ENCODE measurements at regions not wholly inside any gene's neighbourhood (a gene's known extent, or its start where the extent isn't known, plus 50 kb on each side); places are given as distances from the start of the nearest gene placed in this dataset.
A peak's percentile ranks its signal among the peaks of the same experiment; 100 is the strongest.
"Not testable (repeated sequence)": the region's sequence is repeated elsewhere in the genome, so short reads cannot be mapped to it uniquely, and the experiment has no call there.

- H3K27ac ChIP-seq: no peak overlapping the region
- no peak for TF ChIP-seq CTCF (conservative IDR thresholded peaks at IDR 0.05)
Observed at GRCh38 chr6:132041706-132042105, 90.5 kb upstream of the CCN2 start.

GRCh38 chr6:132028029-132028428, 76.9 kb upstream of the CCN2 start:
- no peak for TF ChIP-seq CTCF (conservative IDR thresholded peaks at IDR 0.05)
- no peak overlapping the region for H3K27ac ChIP-seq

- no peak overlapping the region for H3K27ac ChIP-seq
- no peak for TF ChIP-seq CTCF (conservative IDR thresholded peaks at IDR 0.05)
Observed at GRCh38 chr6:132025468-132025867, 74.3 kb upstream of the CCN2 start.

GRCh38 chr6:132023490-132023889, 72.3 kb upstream of the CCN2 start:
- H3K27ac ChIP-seq: no peak overlapping the region
- TF ChIP-seq CTCF (conservative IDR thresholded peaks at IDR 0.05): 0 out of 2 replicates have a peak, but pooled peaks have one; percentile 8

- no peak for TF ChIP-seq CTCF (conservative IDR thresholded peaks at IDR 0.05)
- H3K27ac ChIP-seq: no peak overlapping the region
Observed at GRCh38 chr6:132021552-132022375, 70.6 kb upstream of the CCN2 start.

GRCh38 chr6:132020918-132021317, 69.7 kb upstream of the CCN2 start:
- not testable (repeated sequence) for H3K27ac ChIP-seq

- no peak for TF ChIP-seq CTCF (conservative IDR thresholded peaks at IDR 0.05)
- no peak overlapping the region for H3K27ac ChIP-seq
Observed at GRCh38 chr6:132020138-132020581, 69.0 kb upstream of the CCN2 start.

GRCh38 chr6:132019586-132019985, 68.4 kb upstream of the CCN2 start:
- H3K27ac ChIP-seq: no peak overlapping the region
- TF ChIP-seq CTCF (conservative IDR thresholded peaks at IDR 0.05): no peak

Measured in VCaP (cell line).